ENCODE measurements at regions not wholly inside any gene's neighbourhood (a gene's known extent, or its start where the extent isn't known, plus 50 kb on each side); places are given as distances from the start of the nearest gene placed in this dataset.

DNA sequence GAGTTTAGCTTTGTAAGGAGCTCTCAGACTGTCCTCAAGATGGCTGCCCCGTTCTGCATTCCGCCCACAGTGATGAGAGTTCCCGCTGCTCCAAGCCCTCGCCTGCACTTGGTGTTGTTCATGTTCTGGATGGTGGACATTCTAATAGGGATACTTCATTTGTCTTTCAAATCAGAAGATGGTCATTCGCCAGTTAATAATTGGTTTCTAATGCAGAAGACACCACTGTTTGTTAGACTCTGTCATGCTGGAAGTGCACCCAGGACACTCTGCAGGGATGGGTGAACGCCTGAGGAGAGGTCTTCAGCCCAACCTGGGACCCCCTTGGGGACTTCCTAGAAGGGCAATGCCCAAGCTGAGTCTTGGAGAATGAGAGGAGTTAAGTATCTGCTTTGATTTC, 836.4 kb downstream of the TBC1D22A start:
- no peak overlapping the region for H3K9ac ChIP-seq (ENCODE audit: insufficient read length)
- no peaks in the 10 kb centered on the region for H3K36me3 ChIP-seq (ENCODE audit: insufficient read depth, low read length)
- TF ChIP-seq POLR2AphosphoS5 (IDR thresholded peaks at IDR 0.05; ENCODE audit: borderline replicate concordance, low read depth, low read length) (no peak), EZH2 (IDR thresholded peaks at IDR 0.05) (no peak), FOXP2 (optimal IDR thresholded peaks at IDR 0.05; ENCODE audit: control extremely low read depth, extremely low read length, insufficient read depth) (no peak)
- DNase-seq (ENCODE audit: low read depth, low spot score) = no peak
- H3K9me3 ChIP-seq (ENCODE audit: low read depth, low read length) = no peaks in the 10 kb centered on the region
- H3K27ac ChIP-seq = no peak overlapping the region
- no peak overlapping the region for H3K4me3 ChIP-seq

DNA sequence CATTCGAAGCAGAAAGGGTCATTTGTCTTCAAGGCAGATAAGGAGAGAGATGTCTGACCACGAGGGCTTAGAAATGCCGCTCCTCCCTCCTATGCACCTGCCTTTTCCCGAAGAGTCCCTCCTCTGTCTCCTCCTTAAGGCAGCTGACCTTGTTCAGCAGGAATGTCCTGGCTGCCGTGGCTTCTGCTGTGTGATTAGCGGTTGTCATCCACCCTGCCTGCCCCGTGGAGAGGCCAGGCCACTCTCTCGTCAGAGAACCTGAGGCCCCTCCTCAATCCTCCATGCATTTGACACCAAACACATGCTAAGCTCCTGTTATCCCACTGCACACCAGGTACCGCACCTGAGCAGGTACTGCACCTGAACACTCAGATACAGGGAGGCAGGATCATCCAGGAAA, 834.6 kb downstream of the TBC1D22A start:
- no peak overlapping the region for H3K9ac ChIP-seq (ENCODE audit: insufficient read length)
- no peaks in the 10 kb centered on the region for H3K9me3 ChIP-seq (ENCODE audit: low read depth, low read length)
- H3K27ac ChIP-seq = no peak overlapping the region
- H3K36me3 ChIP-seq (ENCODE audit: insufficient read depth, low read length) = no peaks in the 10 kb centered on the region
- no peak for TF ChIP-seq POLR2AphosphoS5 (IDR thresholded peaks at IDR 0.05; ENCODE audit: borderline replicate concordance, low read depth, low read length)
- TF ChIP-seq EZH2 (IDR thresholded peaks at IDR 0.05) = no peak
- TF ChIP-seq FOXP2 (optimal IDR thresholded peaks at IDR 0.05; ENCODE audit: control extremely low read depth, extremely low read length, insufficient read depth) = no peak
- DNase-seq (ENCODE audit: low read depth, low spot score) = no peak
- no peak overlapping the region for H3K4me3 ChIP-seq

DNA sequence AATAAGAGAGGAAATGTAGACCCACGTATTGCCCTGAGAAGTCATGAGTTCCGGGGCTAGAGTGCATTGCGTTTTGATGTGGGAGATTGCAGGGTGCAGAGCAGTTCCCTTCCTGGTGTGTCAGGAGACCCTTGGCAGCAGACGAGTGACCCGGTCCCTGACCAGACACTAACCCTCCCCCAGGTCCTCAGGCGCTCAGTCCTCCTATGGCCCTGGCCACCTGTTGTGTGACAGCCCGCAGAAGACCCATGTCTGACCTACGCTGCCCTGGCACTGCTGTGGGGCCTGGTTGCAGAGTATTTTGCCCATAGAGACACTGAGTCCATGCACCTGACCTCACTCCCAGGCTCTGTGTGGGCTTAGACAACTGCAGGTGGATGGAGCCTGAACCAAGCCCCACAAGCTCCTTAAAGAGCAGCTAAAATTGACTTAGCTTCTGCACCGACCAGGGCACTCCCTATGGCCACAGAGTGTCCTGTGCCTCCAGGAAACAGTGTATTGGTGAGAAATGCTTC, 833.8 kb downstream of the TBC1D22A start:
- DNase-seq (ENCODE audit: low read depth, low spot score) = no peak
- no peaks in the 10 kb centered on the region for H3K9me3 ChIP-seq (ENCODE audit: low read depth, low read length)

DNA sequence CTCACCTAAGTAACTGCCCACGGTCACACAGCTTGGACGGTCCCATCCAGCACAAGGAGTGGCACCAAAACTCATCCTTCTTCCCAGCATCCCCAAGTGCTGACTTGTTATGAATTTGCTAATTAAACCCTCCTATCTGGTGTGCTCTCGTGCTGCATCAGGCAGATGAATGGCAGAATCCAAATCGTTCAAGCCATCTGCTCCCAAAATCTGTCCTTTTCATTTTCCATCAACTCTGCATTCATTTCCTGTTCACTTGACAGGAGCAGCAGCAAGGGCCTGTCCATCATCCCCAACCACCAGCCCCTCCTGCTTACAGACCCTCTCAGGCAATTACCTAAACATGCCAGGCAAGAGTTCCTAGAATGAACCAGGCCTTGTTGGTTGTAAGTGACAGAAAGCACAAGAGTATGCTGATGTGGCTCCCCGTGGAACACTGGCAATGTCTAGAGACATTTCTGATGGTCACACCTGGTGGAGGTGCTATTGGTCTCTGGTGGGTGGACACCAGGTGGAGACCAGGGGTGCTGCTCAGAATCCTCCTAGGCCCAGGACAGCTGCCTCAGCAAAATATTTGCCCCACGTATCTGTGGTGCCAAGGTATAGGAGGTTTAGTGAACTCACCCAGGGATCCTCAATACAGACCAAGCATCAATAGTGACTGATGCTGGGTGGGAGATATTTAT, 832.5 kb downstream of the TBC1D22A start:
- Histone ChIP-seq H3K9ac (ENCODE audit: insufficient read length) (no peak overlapping the region), H3K4me3 (no peak overlapping the region), H3K27ac (no peak overlapping the region), H3K9me3 (ENCODE audit: low read depth, low read length) (no peaks in the 10 kb centered on the region), H3K36me3 (ENCODE audit: insufficient read depth, low read length) (no peaks in the 10 kb centered on the region)
- TF ChIP-seq EZH2 (IDR thresholded peaks at IDR 0.05) = no peak
- no peak for TF ChIP-seq POLR2AphosphoS5 (IDR thresholded peaks at IDR 0.05; ENCODE audit: borderline replicate concordance, low read depth, low read length)
- no peak for TF ChIP-seq FOXP2 (optimal IDR thresholded peaks at IDR 0.05; ENCODE audit: control extremely low read depth, extremely low read length, insufficient read depth)
- no peak for DNase-seq (ENCODE audit: low read depth, low spot score)

More for the DNA sequence above, 833.8 kb downstream of the TBC1D22A start:
- H3K4me3 ChIP-seq = no peak overlapping the region
- TF ChIP-seq POLR2AphosphoS5 (IDR thresholded peaks at IDR 0.05; ENCODE audit: borderline replicate concordance, low read depth, low read length) (no peak), EZH2 (IDR thresholded peaks at IDR 0.05) (no peak), FOXP2 (optimal IDR thresholded peaks at IDR 0.05; ENCODE audit: control extremely low read depth, extremely low read length, insufficient read depth) (no peak)
- no peaks in the 10 kb centered on the region for H3K36me3 ChIP-seq (ENCODE audit: insufficient read depth, low read length)
- H3K27ac ChIP-seq = no peak overlapping the region
- H3K9ac ChIP-seq (ENCODE audit: insufficient read length) = no peak overlapping the region

DNA sequence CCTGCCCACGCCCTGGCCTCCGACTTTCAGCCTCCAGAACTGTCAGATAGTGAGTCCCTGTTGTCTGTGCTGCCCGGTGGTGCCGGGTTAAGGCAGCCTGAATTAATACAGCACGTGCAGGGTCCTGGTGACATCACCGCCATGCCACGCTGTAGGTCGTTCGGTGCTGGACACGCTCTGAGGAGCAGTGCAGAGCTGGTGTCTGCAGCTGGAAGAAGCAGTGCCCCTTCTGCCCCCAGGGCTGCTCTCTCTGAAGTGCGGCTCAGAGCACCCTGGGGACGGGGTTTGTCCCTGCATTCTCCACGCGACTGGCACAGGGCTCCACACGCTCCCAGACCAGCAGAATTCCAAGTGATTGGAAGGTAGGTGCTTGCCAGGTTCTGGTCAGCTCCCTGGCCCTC, 831.5 kb downstream of the TBC1D22A start:
- TF ChIP-seq FOXP2 (optimal IDR thresholded peaks at IDR 0.05; ENCODE audit: control extremely low read depth, extremely low read length, insufficient read depth) = no peak
- no peak for TF ChIP-seq EZH2 (IDR thresholded peaks at IDR 0.05)
- TF ChIP-seq POLR2AphosphoS5 (IDR thresholded peaks at IDR 0.05; ENCODE audit: borderline replicate concordance, low read depth, low read length) = no peak
- no peaks in the 10 kb centered on the region for H3K36me3 ChIP-seq (ENCODE audit: insufficient read depth, low read length)
- H3K9ac ChIP-seq (ENCODE audit: insufficient read length) = no peak overlapping the region
- H3K27ac ChIP-seq = no peak overlapping the region
- DNase-seq (ENCODE audit: low read depth, low spot score) = no peak
- no peaks in the 10 kb centered on the region for H3K9me3 ChIP-seq (ENCODE audit: low read depth, low read length)
- no peak overlapping the region for H3K4me3 ChIP-seq

DNA sequence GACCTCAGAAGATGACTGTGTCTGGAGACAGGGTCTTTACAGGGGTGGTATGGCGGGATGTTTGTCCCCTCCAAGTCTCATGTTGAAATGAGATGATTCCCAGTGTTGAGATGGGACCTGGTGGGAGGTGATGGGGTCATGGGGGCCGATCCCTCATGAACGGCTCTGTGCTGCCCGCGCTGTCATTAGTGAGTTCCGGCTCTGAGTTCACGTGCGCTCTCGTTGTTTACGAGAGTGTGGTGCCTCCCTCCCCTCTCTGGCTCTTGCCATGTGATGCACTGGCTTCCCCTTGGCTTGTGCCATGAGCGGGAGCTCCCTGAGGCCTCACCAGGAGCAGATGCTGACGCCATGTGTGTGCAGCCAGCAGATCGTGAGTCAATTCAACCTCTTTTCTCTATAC, 830.8 kb downstream of the TBC1D22A start:
- TF ChIP-seq EZH2 (IDR thresholded peaks at IDR 0.05) (no peak), FOXP2 (optimal IDR thresholded peaks at IDR 0.05; ENCODE audit: control extremely low read depth, extremely low read length, insufficient read depth) (no peak), POLR2AphosphoS5 (IDR thresholded peaks at IDR 0.05; ENCODE audit: borderline replicate concordance, low read depth, low read length) (no peak)
- no peak overlapping the region for H3K27ac ChIP-seq
- DNase-seq (ENCODE audit: low read depth, low spot score) = no peak
- H3K36me3 ChIP-seq (ENCODE audit: insufficient read depth, low read length) = no peaks in the 10 kb centered on the region
- no peak overlapping the region for H3K9ac ChIP-seq (ENCODE audit: insufficient read length)
- H3K9me3 ChIP-seq (ENCODE audit: low read depth, low read length) = no peaks in the 10 kb centered on the region
- H3K4me3 ChIP-seq = no peak overlapping the region

DNA sequence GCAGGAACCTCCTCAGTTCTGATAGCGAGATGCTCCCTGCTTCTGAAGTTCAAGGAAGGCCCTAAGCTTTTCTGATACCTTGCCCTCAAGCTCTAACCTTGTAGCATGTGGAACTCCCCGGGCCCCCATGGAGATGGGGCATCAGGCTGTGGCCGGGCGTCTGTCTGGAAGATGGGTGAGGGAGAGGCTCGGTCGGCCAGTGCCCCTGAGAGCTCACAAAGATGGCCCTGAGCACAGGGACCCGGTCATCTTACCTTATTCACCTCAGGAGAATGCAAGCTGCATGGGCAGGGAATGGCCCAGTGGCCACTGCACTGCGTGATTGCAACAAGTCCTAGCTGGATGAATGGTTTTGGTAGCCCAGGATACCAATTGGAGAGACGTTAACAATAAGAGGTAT, 830.3 kb downstream of the TBC1D22A start:
- Histone ChIP-seq H3K9me3 (ENCODE audit: low read depth, low read length) (no peaks in the 10 kb centered on the region), H3K36me3 (ENCODE audit: insufficient read depth, low read length) (no peaks in the 10 kb centered on the region), H3K27ac (no peak overlapping the region), H3K4me3 (no peak overlapping the region), H3K9ac (ENCODE audit: insufficient read length) (no peak overlapping the region)
- TF ChIP-seq EZH2 (IDR thresholded peaks at IDR 0.05) = no peak
- no peak for TF ChIP-seq POLR2AphosphoS5 (IDR thresholded peaks at IDR 0.05; ENCODE audit: borderline replicate concordance, low read depth, low read length)
- no peak for TF ChIP-seq FOXP2 (optimal IDR thresholded peaks at IDR 0.05; ENCODE audit: control extremely low read depth, extremely low read length, insufficient read depth)
- DNase-seq (ENCODE audit: low read depth, low spot score) = no peak

DNA sequence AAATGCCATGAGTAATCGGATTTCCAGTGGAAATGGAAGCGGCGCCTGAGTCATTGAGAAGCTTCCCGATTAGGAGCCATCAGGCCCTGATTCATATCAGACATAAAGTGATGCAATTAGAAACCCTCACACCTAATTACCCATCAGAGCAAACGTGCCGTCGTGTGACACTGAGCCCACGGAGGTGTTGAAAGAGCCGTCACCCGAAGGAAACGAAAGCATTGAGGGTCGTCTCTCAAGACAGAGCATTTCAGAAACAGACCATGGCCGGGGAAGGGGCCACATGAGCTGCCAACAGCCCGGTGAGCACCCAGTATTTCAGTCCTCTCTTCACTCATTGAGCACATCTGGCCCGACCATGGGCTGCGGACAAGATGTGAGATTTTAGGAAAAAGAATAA, 829.3 kb downstream of the TBC1D22A start:
- Histone ChIP-seq H3K27ac (no peak overlapping the region), H3K9ac (ENCODE audit: insufficient read length) (no peak overlapping the region), H3K36me3 (ENCODE audit: insufficient read depth, low read length) (no peaks in the 10 kb centered on the region), H3K9me3 (ENCODE audit: low read depth, low read length) (no peaks in the 10 kb centered on the region), H3K4me3 (no peak overlapping the region)
- TF ChIP-seq POLR2AphosphoS5 (IDR thresholded peaks at IDR 0.05; ENCODE audit: borderline replicate concordance, low read depth, low read length) (no peak), EZH2 (IDR thresholded peaks at IDR 0.05) (no peak), FOXP2 (optimal IDR thresholded peaks at IDR 0.05; ENCODE audit: control extremely low read depth, extremely low read length, insufficient read depth) (no peak)
- DNase-seq (ENCODE audit: low read depth, low spot score) = no peak

DNA sequence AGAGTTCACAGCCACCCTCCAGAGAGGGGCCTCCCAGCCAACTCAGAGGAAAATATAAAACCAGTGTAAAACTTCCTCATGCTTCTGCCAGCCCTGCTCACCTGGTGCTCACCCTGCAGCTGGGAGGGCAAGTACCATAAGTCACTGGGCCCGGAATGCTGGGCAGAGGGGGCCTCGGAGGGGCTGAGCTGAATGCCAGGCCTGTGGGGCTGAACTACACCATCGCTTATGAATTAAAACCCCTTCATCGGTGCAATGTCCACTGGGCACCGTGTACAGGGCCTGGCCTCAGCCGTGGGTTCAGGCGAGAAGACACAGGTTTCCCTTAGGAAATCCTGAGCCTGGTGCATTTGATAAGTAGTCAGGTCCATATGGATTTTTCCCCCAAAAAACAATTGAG, 828.6 kb downstream of the TBC1D22A start:
- no peak for TF ChIP-seq FOXP2 (optimal IDR thresholded peaks at IDR 0.05; ENCODE audit: control extremely low read depth, extremely low read length, insufficient read depth)
- no peak for TF ChIP-seq POLR2AphosphoS5 (IDR thresholded peaks at IDR 0.05; ENCODE audit: borderline replicate concordance, low read depth, low read length)
- no peak for TF ChIP-seq EZH2 (IDR thresholded peaks at IDR 0.05)
- H3K27ac ChIP-seq = no peak overlapping the region
- H3K9me3 ChIP-seq (ENCODE audit: low read depth, low read length) = no peaks in the 10 kb centered on the region
- H3K4me3 ChIP-seq = no peak overlapping the region
- H3K9ac ChIP-seq (ENCODE audit: insufficient read length) = no peak overlapping the region
- no peaks in the 10 kb centered on the region for H3K36me3 ChIP-seq (ENCODE audit: insufficient read depth, low read length)
- no peak for DNase-seq (ENCODE audit: low read depth, low spot score)
